Mesendoderm (in vitro differentiated cells): ENCODE measurements at regions not wholly inside any gene's neighbourhood (a gene's known extent, or its start where the extent isn't known, plus 50 kb on each side); places are given as distances from the start of the nearest gene placed in this dataset.

Experiments used
- DNase-seq: peaks from one replicate; pipeline ENCODE4 v3.0.0; 2013
- H2AK5ac ChIP-seq: 2 replicates; pipeline ENCODE4 v1.6.1; 2013; ENCODE audit warnings: low read length, inconsistent platforms
- H2BK120ac ChIP-seq: 2 replicates; pipeline ENCODE4 v1.6.1; 2013; ENCODE audit warnings: low read depth, mild to moderate bottlenecking, low read length, moderate library complexity, mixed read lengths
- H2BK15ac ChIP-seq: replicated peaks from 2 replicates; pipeline ENCODE4 v1.6.1; 2013; ENCODE audit warnings: low read depth, mild to moderate bottlenecking, moderate library complexity
- H2BK5ac ChIP-seq: 2 replicates; pipeline ENCODE4 v1.6.1; 2013; ENCODE audit warnings: low read length, inconsistent platforms
- H3K18ac ChIP-seq: 2 replicates; pipeline ENCODE4 v1.6.1; 2013; ENCODE audit warnings: mild to moderate bottlenecking, low read length, mixed read lengths
- H3K23ac ChIP-seq: one replicate; pipeline ENCODE4 v1.6.1; 2013; ENCODE audit warnings: low read length
- H3K27ac ChIP-seq: 2 replicates; pipeline ENCODE4 v1.5.1; 2013; ENCODE audit warnings: low read depth, mild to moderate bottlenecking, inconsistent platforms, low read length, moderate library complexity
- H3K27me3 ChIP-seq: 2 replicates; pipeline ENCODE4 v1.6.1; 2013; ENCODE audit warnings: low read length, control low read depth, mild to moderate bottlenecking, inconsistent platforms; ENCODE audit not compliant: insufficient read depth, poor library complexity
- H3K36me3 ChIP-seq: 2 replicates; pipeline ENCODE4 v1.6.1; 2013; ENCODE audit warnings: low read length, inconsistent platforms; ENCODE audit not compliant: control insufficient read depth, insufficient read depth
- H3K4ac ChIP-seq: one replicate; pipeline ENCODE4 v1.6.1; 2013; ENCODE audit warnings: low read depth, mild to moderate bottlenecking, low read length, moderate library complexity
- H3K4me1 ChIP-seq: 2 replicates; pipeline ENCODE4 v1.6.1; 2013; ENCODE audit warnings: low read depth, low read length, inconsistent platforms; ENCODE audit not compliant: control insufficient read depth
- H3K4me2 ChIP-seq: 2 replicates; pipeline ENCODE4 v1.6.1; 2013; ENCODE audit warnings: low read length
- H3K4me3 ChIP-seq: 2 replicates; pipeline ENCODE4 v1.5.1; 2013; ENCODE audit warnings: mild to moderate bottlenecking, low read length
- H3K56ac ChIP-seq: one replicate; pipeline ENCODE4 v1.6.1; 2013; ENCODE audit warnings: low read length
- H3K79me1 ChIP-seq: 2 replicates; pipeline ENCODE4 v1.6.1; 2013; ENCODE audit warnings: low read length, inconsistent platforms
- H3K79me2 ChIP-seq: 2 replicates; pipeline ENCODE4 v1.6.1; 2013; ENCODE audit warnings: mild to moderate bottlenecking, low read length; ENCODE audit not compliant: control insufficient read depth, insufficient read depth
- H3K9ac ChIP-seq: 2 replicates; pipeline ENCODE4 v1.6.1; 2013; ENCODE audit warnings: low read length, inconsistent platforms
- H4K5ac ChIP-seq: one replicate; pipeline ENCODE4 v1.6.1; 2013; ENCODE audit warnings: low read length
- H4K8ac ChIP-seq: one replicate; pipeline ENCODE4 v1.6.1; 2013; ENCODE audit warnings: low read depth, mild to moderate bottlenecking, control low read depth, low read length, moderate library complexity
- WGBS: extraction: QIAGEN DNeasy Blood & Tissue Kit; methylation state at CpG from one replicate; pipeline ENCODE4 v1.1.7; 2013; ENCODE audit warnings: low lambda C conversion rate, missing lambda C conversion rate; ENCODE audit not compliant: insufficient coverage; ENCODE audit errors: extremely low coverage; 5-methylcytosine and 5-hydroxymethylcytosine counted together

DNA sequence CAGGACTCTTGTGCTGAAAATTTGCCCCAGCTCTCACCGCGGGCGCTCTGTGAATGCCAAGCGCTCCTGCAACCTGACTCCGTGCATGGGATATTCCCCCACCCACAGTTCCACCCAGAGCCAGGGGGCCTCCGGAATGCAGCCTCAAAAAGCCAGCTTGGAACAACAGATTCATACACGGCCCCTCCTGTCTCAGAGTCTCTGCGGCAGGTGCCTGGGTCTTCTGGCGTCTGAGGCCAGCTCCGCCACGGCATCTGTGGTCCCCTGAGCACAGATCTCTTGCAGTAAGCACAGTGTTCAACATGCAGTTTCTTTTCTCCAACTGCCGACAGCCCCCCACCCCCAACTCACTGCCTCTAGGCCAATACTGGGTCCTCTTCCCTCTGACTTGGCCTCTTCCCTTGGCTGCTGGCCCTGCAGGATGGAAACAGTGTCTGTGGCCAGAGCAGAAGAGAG is 355.7 kb upstream of the IRX2 start:
- no peak for DNase-seq
- WGBS = no CpG with 5 or more reads among the region's 12 CpGs
- H2AK5ac ChIP-seq = peak overlapping the region; percentile 14
- H3K27ac ChIP-seq = peak overlapping the region; percentile 9
- no peak overlapping the region for H3K56ac ChIP-seq
- H3K27me3 ChIP-seq = no peaks in the 10 kb centered on the region
- H3K18ac ChIP-seq = no peak overlapping the region
- H3K4me2 ChIP-seq = no peak overlapping the region
- H3K4ac ChIP-seq = no peak overlapping the region
- H3K4me1 ChIP-seq = peaks cover 12% of the 10 kb centered on the region
- no peak overlapping the region for H2BK120ac ChIP-seq
- no peak overlapping the region for H2BK15ac ChIP-seq
- no peak overlapping the region for H3K9ac ChIP-seq
- no peak overlapping the region for H4K8ac ChIP-seq
- no peaks in the 10 kb centered on the region for H3K79me2 ChIP-seq
- H3K4me3 ChIP-seq = no peak overlapping the region
- H2BK5ac ChIP-seq = no peak overlapping the region
- H3K23ac ChIP-seq = no peak overlapping the region
- no peaks in the 10 kb centered on the region for H3K36me3 ChIP-seq
- H3K79me1 ChIP-seq = no peaks in the 10 kb centered on the region
- H4K5ac ChIP-seq = no peak overlapping the region

DNA sequence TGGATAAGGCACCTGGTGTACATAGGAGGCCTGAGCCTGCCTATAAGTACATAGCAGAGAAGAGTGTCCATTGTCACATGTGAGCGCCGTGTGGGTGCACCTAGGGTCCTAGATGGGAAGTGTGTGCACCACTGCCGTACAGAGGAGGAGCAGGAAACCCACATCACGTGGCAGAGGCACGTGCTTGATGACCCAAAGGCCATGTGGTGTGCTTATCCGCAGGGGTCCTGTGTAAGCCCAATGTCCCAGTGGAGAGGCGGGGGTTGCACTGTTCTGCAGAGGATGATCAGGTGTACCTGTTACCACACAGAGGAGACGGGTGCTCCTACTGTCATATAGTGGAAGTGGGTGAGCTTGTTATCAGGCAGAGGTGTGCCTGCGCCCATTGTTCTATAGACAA is 354.1 kb upstream of the IRX2 start:
- whole genome bisulfite sequencing = no CpG with 5 or more reads among the region's 9 CpGs

DNA sequence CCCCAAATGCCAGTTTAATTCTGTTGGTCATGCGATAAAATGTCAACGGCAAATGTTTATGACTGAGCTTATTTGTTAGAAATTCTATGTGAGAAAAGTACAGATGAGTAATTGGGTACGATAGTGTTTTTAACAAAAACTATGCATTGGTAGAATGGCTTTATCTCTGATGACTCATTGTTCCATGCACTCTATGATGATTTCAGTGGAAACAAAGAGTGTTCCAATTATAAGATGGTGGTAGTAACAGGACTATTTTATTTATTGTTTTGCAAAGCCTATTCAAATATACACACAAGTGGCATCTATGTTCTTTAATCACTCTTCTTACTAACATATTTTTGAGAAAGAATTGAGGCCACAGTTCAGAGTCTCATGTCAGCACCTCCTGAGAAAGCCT is 353.7 kb upstream of the IRX2 start:
- Histone ChIP-seq H2BK5ac (no peak overlapping the region), H3K56ac (no peak overlapping the region), H3K79me2 (no peaks in the 10 kb centered on the region), H3K4me3 (no peak overlapping the region), H4K8ac (no peak overlapping the region), H3K9ac (no peak overlapping the region), H3K27me3 (no peaks in the 10 kb centered on the region), H3K4ac (no peak overlapping the region), H3K4me1 (peaks cover 12% of the 10 kb centered on the region), H3K23ac (peak overlapping the region; percentile 15), H2BK120ac (no peak overlapping the region), H2AK5ac (no peak overlapping the region), H3K27ac (no peak overlapping the region), H2BK15ac (no peak overlapping the region), H3K36me3 (no peaks in the 10 kb centered on the region), H4K5ac (no peak overlapping the region), H3K18ac (no peak overlapping the region), H3K4me2 (no peak overlapping the region), H3K79me1 (no peaks in the 10 kb centered on the region)
- DNase-seq = no peak
- no CpG with 5 or more reads among the region's 3 CpGs for WGBS

More for the DNA sequence above, 354.1 kb upstream of the IRX2 start:
- Histone ChIP-seq H3K4ac (no peak overlapping the region), H3K79me1 (no peaks in the 10 kb centered on the region), H3K4me3 (no peak overlapping the region), H2BK15ac (no peak overlapping the region), H3K56ac (no peak overlapping the region), H3K27ac (no peak overlapping the region), H4K8ac (no peak overlapping the region), H3K4me2 (no peak overlapping the region), H4K5ac (no peak overlapping the region), H3K18ac (no peak overlapping the region), H2BK5ac (no peak overlapping the region), H3K79me2 (no peaks in the 10 kb centered on the region), H3K36me3 (no peaks in the 10 kb centered on the region), H2AK5ac (no peak overlapping the region), H2BK120ac (no peak overlapping the region), H3K27me3 (no peaks in the 10 kb centered on the region), H3K4me1 (peaks cover 12% of the 10 kb centered on the region), H3K9ac (no peak overlapping the region), H3K23ac (peak overlapping the region; percentile 15)
- no peak for DNase-seq

DNA sequence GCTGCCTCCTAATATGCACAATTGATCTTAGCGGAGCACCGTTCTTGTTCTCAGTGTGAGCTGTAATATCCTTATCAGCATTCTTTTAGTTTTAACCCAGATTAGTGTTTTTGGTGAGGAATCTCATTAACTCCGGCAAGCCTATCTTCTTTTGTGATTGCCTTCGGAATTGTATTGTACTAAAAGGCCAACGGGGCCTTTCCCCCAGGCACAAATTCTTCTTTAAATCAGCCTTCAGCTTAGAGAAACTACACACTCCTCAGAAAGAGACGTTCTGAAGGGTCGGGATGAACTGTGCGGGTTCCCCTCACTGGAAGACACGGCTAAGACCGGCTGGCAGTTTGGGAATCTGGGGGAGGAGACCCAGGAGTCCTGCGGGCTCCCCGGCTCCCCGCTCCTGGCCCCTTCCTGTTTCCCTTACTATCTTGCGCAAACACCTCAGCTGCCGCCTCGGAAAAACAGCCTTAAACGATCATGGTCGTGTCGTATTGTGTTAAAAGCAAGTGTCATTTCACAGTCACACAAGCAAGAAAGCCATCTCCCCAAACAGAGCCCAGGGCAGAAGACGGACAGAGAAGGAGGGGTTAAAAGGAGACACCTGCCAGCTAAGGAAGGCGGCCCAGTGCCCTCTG is 353.1 kb upstream of the IRX2 start:
- Histone ChIP-seq H4K5ac (no peak overlapping the region), H2BK120ac (no peak overlapping the region), H2BK15ac (no peak overlapping the region), H3K36me3 (no peaks in the 10 kb centered on the region), H3K4me2 (no peak overlapping the region), H3K4me3 (no peak overlapping the region), H3K4me1 (peaks cover 12% of the 10 kb centered on the region), H4K8ac (no peak overlapping the region), H3K4ac (peak overlapping the region; percentile 7), H3K18ac (no peak overlapping the region), H3K56ac (peak overlapping the region; percentile 6), H3K79me1 (no peaks in the 10 kb centered on the region), H3K79me2 (no peaks in the 10 kb centered on the region), H3K27ac (peak overlapping the region; percentile 67), H3K23ac (no peak overlapping the region), H2BK5ac (no peak overlapping the region), H2AK5ac (no peak overlapping the region), H3K27me3 (no peaks in the 10 kb centered on the region), H3K9ac (no peak overlapping the region)
- peak; percentile 76 for DNase-seq
- no CpG with 5 or more reads among the region's 21 CpGs for WGBS

DNA sequence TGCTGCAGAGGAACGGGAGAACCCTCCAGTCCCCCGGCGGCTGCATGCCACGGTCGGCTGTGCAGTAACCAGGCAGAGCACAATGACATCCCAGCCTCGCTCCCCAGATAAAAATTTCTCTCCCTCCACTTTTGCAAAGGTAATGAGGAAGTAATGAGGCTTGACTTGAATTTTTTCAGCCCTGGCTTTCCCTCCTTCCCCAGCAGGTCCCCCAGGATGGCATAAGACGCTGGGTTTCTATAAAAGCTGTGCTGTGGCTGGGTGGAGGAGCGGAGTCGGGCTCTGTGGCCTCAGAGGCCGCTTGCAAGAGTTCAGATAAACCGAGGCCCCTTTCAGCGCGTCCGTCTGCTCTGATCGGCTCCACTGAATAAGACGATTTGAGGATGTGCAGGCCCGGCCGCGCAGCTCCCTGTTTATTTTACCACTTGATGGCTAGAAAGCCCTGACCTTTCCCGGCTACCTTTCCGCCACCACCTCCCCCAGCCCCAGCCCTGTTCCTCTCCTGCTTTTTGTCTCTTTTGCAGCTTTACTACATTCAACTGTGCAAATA is 351.9 kb upstream of the IRX2 start:
- Histone ChIP-seq H2AK5ac (no peak overlapping the region), H3K4me3 (no peak overlapping the region), H3K4ac (no peak overlapping the region), H3K27ac (peak overlapping the region; percentile 33), H3K18ac (peak overlapping the region; percentile 10), H3K4me2 (no peak overlapping the region), H3K79me2 (no peaks in the 10 kb centered on the region), H2BK15ac (no peak overlapping the region), H3K27me3 (no peaks in the 10 kb centered on the region), H2BK5ac (no peak overlapping the region), H2BK120ac (peak overlapping the region; percentile 78), H3K23ac (no peak overlapping the region), H4K8ac (no peak overlapping the region), H3K4me1 (peaks cover 12% of the 10 kb centered on the region), H3K36me3 (no peaks in the 10 kb centered on the region), H3K56ac (peak overlapping the region; percentile 45), H3K79me1 (no peaks in the 10 kb centered on the region), H3K9ac (no peak overlapping the region), H4K5ac (no peak overlapping the region)
- WGBS = no CpG with 5 or more reads among the region's 21 CpGs
- peak; percentile 36 for DNase-seq

DNA sequence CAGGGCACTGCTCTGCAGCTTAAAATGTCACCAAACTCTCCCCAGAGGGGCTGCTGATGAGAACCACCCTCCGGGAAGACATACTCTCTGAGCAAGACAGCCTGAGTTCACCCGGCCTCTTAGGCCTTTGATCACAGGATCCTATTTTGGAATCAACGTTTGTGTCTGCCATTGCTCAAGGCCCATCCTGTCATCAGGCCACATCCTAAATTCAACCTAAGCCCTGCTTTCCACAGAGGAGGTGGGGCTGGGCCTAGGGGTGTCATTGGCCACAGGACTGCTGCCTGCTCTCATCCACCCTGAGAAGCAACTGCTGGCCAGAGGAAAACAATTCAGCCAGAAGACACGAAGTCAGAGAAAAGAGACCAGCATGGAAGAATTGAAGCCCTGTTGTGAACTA is 351.1 kb upstream of the IRX2 start:
- H3K9ac ChIP-seq = no peak overlapping the region
- H2BK5ac ChIP-seq = no peak overlapping the region
- peaks cover 12% of the 10 kb centered on the region for H3K4me1 ChIP-seq
- no peak for DNase-seq
- H3K56ac ChIP-seq = no peak overlapping the region
- H3K27me3 ChIP-seq = no peaks in the 10 kb centered on the region
- no peak overlapping the region for H2BK15ac ChIP-seq
- H3K4me3 ChIP-seq = no peak overlapping the region
- H3K4ac ChIP-seq = no peak overlapping the region
- no peak overlapping the region for H4K8ac ChIP-seq
- WGBS = no CpG with 5 or more reads among the region's 4 CpGs
- peak overlapping the region; percentile 34 for H3K18ac ChIP-seq
- H3K27ac ChIP-seq = no peak overlapping the region
- H3K36me3 ChIP-seq = no peaks in the 10 kb centered on the region
- no peak overlapping the region for H2AK5ac ChIP-seq
- no peak overlapping the region for H2BK120ac ChIP-seq
- H3K79me1 ChIP-seq = no peaks in the 10 kb centered on the region
- H3K23ac ChIP-seq = no peak overlapping the region
- no peaks in the 10 kb centered on the region for H3K79me2 ChIP-seq
- H4K5ac ChIP-seq = no peak overlapping the region
- H3K4me2 ChIP-seq = no peak overlapping the region
